H1 (cell line): ENCODE measurements at regions not wholly inside any gene's neighbourhood (a gene's known extent, or its start where the extent isn't known, plus 50 kb on each side); places are given as distances from the start of the nearest gene placed in this dataset.

Source experiments
- CTCF ChIA-PET: fragments of 300-600 bp; sonication (Branson Sonifier 250); formaldehyde crosslinking; loops from one replicate; lab custom pipeline; 2021; ENCODE audit not compliant: partially characterized antibody; lab: Charles Lee
- POLR2A ChIA-PET: fragments of 300-600 bp; sonication (Branson Sonifier 250); formaldehyde crosslinking; loops from one replicate; lab custom pipeline; 2021; ENCODE audit warnings: inconsistent platforms; ENCODE audit not compliant: partially characterized antibody; lab: Charles Lee
- DNase-seq, 2 experiments: peaks; one replicate each; pipeline versions ENCODE4 v3.0.0 to v3.0.0-alpha.2; 2010 to 2022; ENCODE audit warnings: low spot score in 2 of 2, low read depth in 1 of 2, mixed read lengths in 1 of 2
- FAIRE-seq: peaks from 2 replicates; lab custom pipeline; 2011; peaks lifted over from hg19 to GRCh38; lab: Jason Lieb, UNC
- H2AFZ ChIP-seq: 2 replicates; pipeline ENCODE4 v1.8.1; 2012; ENCODE audit warnings: low read length, inconsistent platforms
- H2AK5ac ChIP-seq: 2 replicates; pipeline ENCODE4 v1.6.1; 2013; ENCODE audit warnings: low read depth, low read length
- H2BK120ac ChIP-seq: replicated peaks from 2 replicates; pipeline ENCODE3; 2013; ENCODE audit warnings: low read depth, low read length, inconsistent platforms
- H2BK12ac ChIP-seq: 2 replicates; pipeline ENCODE4 v1.6.1; 2013; ENCODE audit warnings: low read depth, low read length
- H2BK15ac ChIP-seq: 2 replicates; pipeline ENCODE4 v1.6.1; 2013; ENCODE audit warnings: low read length
- H2BK20ac ChIP-seq: 2 replicates; pipeline ENCODE4 v1.6.1; 2013; ENCODE audit warnings: low read length
- H2BK5ac ChIP-seq: 2 replicates; pipeline ENCODE4 v1.6.1; 2013; ENCODE audit warnings: low read depth, low read length
- H3K14ac ChIP-seq: 2 replicates; pipeline ENCODE4 v1.6.1; 2013; ENCODE audit warnings: inconsistent platforms; ENCODE audit not compliant: insufficient read length
- H3K18ac ChIP-seq: 2 replicates; pipeline ENCODE4 v1.6.1; 2013; ENCODE audit warnings: low read length; ENCODE audit errors: extremely low read depth
- H3K23ac ChIP-seq: 2 replicates; pipeline ENCODE4 v1.6.1; 2013; ENCODE audit warnings: inconsistent platforms; ENCODE audit not compliant: insufficient read length
- H3K23me2 ChIP-seq: 2 replicates; pipeline ENCODE4 v1.6.1; 2013; ENCODE audit warnings: low read depth, low read length
- H3K27ac ChIP-seq: 2 replicates; pipeline ENCODE4 v1.6.1; 2011; ENCODE audit warnings: low read depth, low read length, inconsistent platforms
- H3K27me3 ChIP-seq, 4 experiments: replicated peaks in 1 of 4; 1 replicate in 1 of 4; 2 replicates in 3 of 4; pipeline versions ENCODE4 v1.6.1 to v1.8.1; 2011 to 2013; ENCODE audit warnings: low read length in 3 of 4, mild to moderate bottlenecking in 3 of 4, inconsistent platforms in 2 of 4, mixed read lengths in 2 of 4, moderate library complexity in 1 of 4; ENCODE audit not compliant: control insufficient read depth in 3 of 4, insufficient read depth in 3 of 4; ENCODE audit errors: extremely low read depth in 1 of 4
- H3K36me3 ChIP-seq, 4 experiments: 2 replicates each; pipeline versions ENCODE4 v1.6.1 to v1.8.1; 2011 to 2013; ENCODE audit warnings: mild to moderate bottlenecking in 4 of 4, low read length in 3 of 4, moderate library complexity in 2 of 4, control low read depth in 1 of 4, inconsistent platforms in 1 of 4; ENCODE audit not compliant: insufficient read depth in 4 of 4, control insufficient read depth in 2 of 4
- H3K4ac ChIP-seq: replicated peaks from 2 replicates; pipeline ENCODE3; 2013; ENCODE audit warnings: low read length, low read depth, mixed read lengths, inconsistent platforms; ENCODE audit not compliant: insufficient read length
- H3K4me1 ChIP-seq, 4 experiments: replicated peaks in 1 of 4; 1 replicate in 1 of 4; 2 replicates in 3 of 4; pipeline versions ENCODE4 v1.6.1 to v1.8.1; 2011 to 2013; ENCODE audit warnings: low read length in 3 of 4, inconsistent platforms in 2 of 4, mixed read lengths in 1 of 4; ENCODE audit not compliant: insufficient read depth in 4 of 4, control insufficient read depth in 3 of 4
- H3K4me2 ChIP-seq, 2 experiments: 2 replicates each; pipeline versions ENCODE4 v1.6.1 to v1.8.1; 2011 to 2013; ENCODE audit warnings: low read depth in 2 of 2, low read length in 2 of 2, control low read depth in 1 of 2, inconsistent platforms in 1 of 2, mild to moderate bottlenecking in 1 of 2; ENCODE audit not compliant: insufficient read depth in 1 of 2
- H3K4me3 ChIP-seq, 4 experiments: fragments of 200-600, 300-600 bp in 1 of 4; sonication (generic), shearing (Covaris generic), sonication (Bioruptor Twin) in 1 of 4; 2 replicates each; pipeline versions ENCODE4 v1.5.1 to v1.8.1; 2011 to 2016; ENCODE audit warnings: low read length in 4 of 4, low read depth in 3 of 4, control low read depth in 2 of 4, inconsistent platforms in 2 of 4, mild to moderate bottlenecking in 2 of 4, mixed read lengths in 1 of 4, moderate library complexity in 1 of 4; ENCODE audit not compliant: insufficient read depth in 2 of 4; ENCODE audit errors: extremely low read depth in 1 of 4
- H3K56ac ChIP-seq: replicated peaks from 2 replicates; pipeline ENCODE3; 2013; ENCODE audit warnings: low read depth, mild to moderate bottlenecking, mixed read lengths, low read length, inconsistent platforms; ENCODE audit not compliant: insufficient read length
- H3K79me1 ChIP-seq: 2 replicates; pipeline ENCODE4 v1.6.1; 2013; ENCODE audit warnings: low read depth, low read length, control low read depth
- H3K79me2 ChIP-seq, 2 experiments: 2 replicates each; pipeline versions ENCODE4 v1.6.1 to v1.8.1; 2012 to 2013; ENCODE audit warnings: low read length in 2 of 2, mild to moderate bottlenecking in 2 of 2, inconsistent platforms in 1 of 2; ENCODE audit not compliant: insufficient read depth in 2 of 2, control insufficient read depth in 1 of 2
- H3K9ac ChIP-seq, 4 experiments: replicated peaks in 1 of 4; 1 replicate in 1 of 4; 2 replicates in 3 of 4; pipeline versions ENCODE4 v1.6.1 to v1.8.1; 2011 to 2013; ENCODE audit warnings: low read depth in 3 of 4, low read length in 3 of 4, control low read depth in 2 of 4, mild to moderate bottlenecking in 2 of 4, moderate library complexity in 2 of 4, inconsistent platforms in 1 of 4; ENCODE audit errors: extremely low read depth in 1 of 4
- H3K9me3 ChIP-seq, 2 experiments: 2 replicates each; pipeline versions ENCODE4 v1.6.1 to v1.8.1; 2012 to 2013; ENCODE audit warnings: mild to moderate bottlenecking in 2 of 2, moderate library complexity in 2 of 2, control low read depth in 1 of 2, inconsistent platforms in 1 of 2, low read depth in 1 of 2, low read length in 1 of 2, mixed read lengths in 1 of 2; ENCODE audit not compliant: insufficient read depth in 2 of 2
- H4K20me1 ChIP-seq, 2 experiments: replicated peaks in 1 of 2; 2 replicates each; pipeline versions ENCODE3 to v1.8.1; 2011 to 2013; ENCODE audit warnings: inconsistent platforms in 2 of 2, low read length in 2 of 2, mild to moderate bottlenecking in 1 of 2; ENCODE audit not compliant: insufficient read depth in 2 of 2, control insufficient read depth in 1 of 2
- H4K5ac ChIP-seq: 2 replicates; pipeline ENCODE4 v1.6.1; 2013; ENCODE audit warnings: low read length, low read depth, mixed read lengths, inconsistent platforms; ENCODE audit not compliant: insufficient read length
- H4K8ac ChIP-seq: 2 replicates; pipeline ENCODE4 v1.8.0; 2013; ENCODE audit warnings: mild to moderate bottlenecking, moderate library complexity, low read length, inconsistent platforms; ENCODE audit not compliant: insufficient read depth; ENCODE audit errors: extremely low read depth
- H4K91ac ChIP-seq: replicated peaks from 2 replicates; pipeline ENCODE3; 2013; ENCODE audit warnings: low read length, mixed read lengths, inconsistent platforms; ENCODE audit not compliant: insufficient read length
- EZH2 ChIP-seq: fragments of 200-600 bp; sonication (generic); IDR thresholded peaks from 2 replicates; pipeline ENCODE4 v1.7.1; 2012; ENCODE audit warnings: low read depth, mild to moderate bottlenecking, moderate library complexity, low read length, inconsistent platforms; ENCODE audit not compliant: severe bottlenecking
- POLR2AphosphoS5 ChIP-seq: IDR thresholded peaks from 2 replicates; pipeline ENCODE4 v1.6.1; 2011; ENCODE audit warnings: low read depth, low read length
- WGBS, 2 experiments: shearing (Covaris generic) in 1 of 2; methylation state at CpG; one replicate each; pipeline versions ENCODE4 v1.1.6 to v1.1.7; 2013 to 2015; ENCODE audit warnings: low lambda C conversion rate in 2 of 2, mixed read lengths in 2 of 2, inconsistent platforms in 1 of 2, low coverage in 1 of 2, missing lambda C conversion rate in 1 of 2; ENCODE audit not compliant: insufficient replicate concordance in 2 of 2, insufficient coverage in 1 of 2, insufficient read length in 1 of 2; ENCODE audit errors: extremely low coverage in 1 of 2, missing lambda C conversion rate in 1 of 2; 5-methylcytosine and 5-hydroxymethylcytosine counted together

DNA sequence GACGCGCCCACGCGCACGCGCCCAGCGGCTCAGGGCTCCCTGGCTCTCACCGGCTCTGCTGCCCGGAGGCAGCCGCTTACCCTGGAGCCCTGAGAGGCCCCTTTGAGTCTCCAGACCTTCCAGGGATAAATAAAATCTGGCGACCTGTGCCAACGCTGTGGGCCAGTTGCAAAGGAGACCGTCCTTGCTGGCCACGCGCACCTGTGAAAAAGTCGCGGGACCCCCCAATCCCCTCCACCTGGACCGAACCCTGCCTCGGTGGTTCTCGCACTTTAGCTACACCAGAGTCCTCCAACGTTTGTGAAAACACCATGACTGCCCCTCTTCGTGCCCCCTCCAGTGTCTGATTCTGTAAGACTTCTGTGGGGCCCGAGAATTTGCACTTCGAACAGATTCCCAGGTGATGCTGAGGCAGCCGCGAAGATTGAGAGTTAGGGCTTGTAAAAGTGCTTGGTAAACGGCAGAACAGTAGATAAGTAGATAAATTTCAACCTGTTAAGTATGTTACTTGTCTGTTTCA, 102.4 kb upstream of the SVIL start:
- H3K4me3 ChIP-seq, result peak overlapping the region; percentile 65 to 85 (median 73)
- 32% methylated on average over 22 of the region's 27 CpGs; no CpG with 5 or more reads in 1 of the 2 experiments for WGBS, 2 experiments
- no peaks in the 10 kb centered on the region for H3K36me3 ChIP-seq
- peaks cover 0 to 3% (median 0%) of the 10 kb centered on the region in 4 experiments; a peak in 1 of 7 replicates for H3K4me1 ChIP-seq
- CTCF ChIA-PET, result interaction anchor here (0.6 to 2.5 kb wide), 5 partner anchors 91 to 179 kb away, joined by 3 to 7 read pairs (median 6); no protein-coding TSS in a partner anchor
- H2AK5ac ChIP-seq, result no peak overlapping the region
- H3K14ac ChIP-seq, result no peak overlapping the region
- no peak overlapping the region for H2BK15ac ChIP-seq
- H4K20me1 ChIP-seq, result peaks cover 2 to 7% of the 10 kb centered on the region in 2 experiments
- no peaks in the 10 kb centered on the region for H3K79me1 ChIP-seq
- peak overlapping the region; percentile 77 to 97 for H3K4me2 ChIP-seq
- H2BK12ac ChIP-seq, result no peak overlapping the region
- H2BK120ac ChIP-seq, result no peak overlapping the region
- H3K23me2 ChIP-seq, result peaks cover 15% of the 10 kb centered on the region; the same call in 1 of the 2 replicates
- H3K9me3 ChIP-seq, result no peaks in the 10 kb centered on the region
- H3K56ac ChIP-seq, result no peak overlapping the region
- peaks cover 0 to 20% of the 10 kb centered on the region in 2 experiments; a peak in 1 of 4 replicates for H3K79me2 ChIP-seq
- no peak overlapping the region for H3K4ac ChIP-seq
- H3K18ac ChIP-seq, result no peak overlapping the region
- TF ChIP-seq EZH2 (peak; percentile 29), POLR2AphosphoS5 (no peak)
- no peak overlapping the region; a peak in 1 of 7 replicates for H3K9ac ChIP-seq
- POLR2A ChIA-PET, result no interaction called here
- H3K27me3 ChIP-seq, result peaks cover 0 to 35% (median 24%) of the 10 kb centered on the region in 4 experiments; a peak in 6 of 7 replicates
- FAIRE-seq, result no peak
- H2BK20ac ChIP-seq, result no peak overlapping the region
- peak overlapping the region; percentile 85; the same call in 1 of the 2 replicates for H2AFZ ChIP-seq
- H3K27ac ChIP-seq, result no peak overlapping the region
- no peak overlapping the region for H4K91ac ChIP-seq
- no peak for DNase-seq
- no peak overlapping the region for H4K8ac ChIP-seq
- no peak overlapping the region for H2BK5ac ChIP-seq
- no peak overlapping the region for H3K23ac ChIP-seq
- H4K5ac ChIP-seq, result no peak overlapping the region
